GM12872 (cell line): ENCODE measurements at regions not wholly inside any gene's neighbourhood (a gene's known extent, or its start where the extent isn't known, plus 50 kb on each side); places are given as distances from the start of the nearest gene placed in this dataset.

ENCODE experiments used
- TF ChIP-seq, protein P1 (sequence below): IDR thresholded peaks from 3 replicates; pipeline ENCODE4 v1.5.1; 2011; ENCODE audit warnings: low read depth, mild to moderate bottlenecking, low read length, moderate library complexity; ENCODE audit not compliant: insufficient read depth

DNA sequence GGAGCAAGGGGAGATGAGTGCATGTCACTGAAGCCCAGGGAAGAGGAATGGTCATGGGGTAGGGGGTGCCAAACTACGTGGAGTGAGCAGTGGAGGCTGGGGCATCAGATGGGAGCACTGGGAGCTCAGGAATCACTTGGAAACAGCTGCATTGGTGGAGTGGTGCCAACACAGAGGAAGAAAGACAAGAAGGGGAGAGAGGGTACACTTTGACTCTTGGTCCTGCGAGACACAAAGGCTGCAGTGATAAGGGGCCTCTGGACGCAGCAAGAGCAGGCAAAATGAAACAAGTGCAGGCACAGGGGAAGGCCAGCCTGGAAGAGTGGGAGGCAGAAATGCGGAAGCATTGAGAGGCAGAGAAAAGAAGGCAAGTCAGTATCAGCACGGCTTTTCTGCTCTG is 134.7 kb upstream of the SMIM21 start:
- TF ChIP-seq, protein P1, sequence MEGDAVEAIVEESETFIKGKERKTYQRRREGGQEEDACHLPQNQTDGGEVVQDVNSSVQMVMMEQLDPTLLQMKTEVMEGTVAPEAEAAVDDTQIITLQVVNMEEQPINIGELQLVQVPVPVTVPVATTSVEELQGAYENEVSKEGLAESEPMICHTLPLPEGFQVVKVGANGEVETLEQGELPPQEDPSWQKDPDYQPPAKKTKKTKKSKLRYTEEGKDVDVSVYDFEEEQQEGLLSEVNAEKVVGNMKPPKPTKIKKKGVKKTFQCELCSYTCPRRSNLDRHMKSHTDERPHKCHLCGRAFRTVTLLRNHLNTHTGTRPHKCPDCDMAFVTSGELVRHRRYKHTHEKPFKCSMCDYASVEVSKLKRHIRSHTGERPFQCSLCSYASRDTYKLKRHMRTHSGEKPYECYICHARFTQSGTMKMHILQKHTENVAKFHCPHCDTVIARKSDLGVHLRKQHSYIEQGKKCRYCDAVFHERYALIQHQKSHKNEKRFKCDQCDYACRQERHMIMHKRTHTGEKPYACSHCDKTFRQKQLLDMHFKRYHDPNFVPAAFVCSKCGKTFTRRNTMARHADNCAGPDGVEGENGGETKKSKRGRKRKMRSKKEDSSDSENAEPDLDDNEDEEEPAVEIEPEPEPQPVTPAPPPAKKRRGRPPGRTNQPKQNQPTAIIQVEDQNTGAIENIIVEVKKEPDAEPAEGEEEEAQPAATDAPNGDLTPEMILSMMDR = no peak

DNA sequence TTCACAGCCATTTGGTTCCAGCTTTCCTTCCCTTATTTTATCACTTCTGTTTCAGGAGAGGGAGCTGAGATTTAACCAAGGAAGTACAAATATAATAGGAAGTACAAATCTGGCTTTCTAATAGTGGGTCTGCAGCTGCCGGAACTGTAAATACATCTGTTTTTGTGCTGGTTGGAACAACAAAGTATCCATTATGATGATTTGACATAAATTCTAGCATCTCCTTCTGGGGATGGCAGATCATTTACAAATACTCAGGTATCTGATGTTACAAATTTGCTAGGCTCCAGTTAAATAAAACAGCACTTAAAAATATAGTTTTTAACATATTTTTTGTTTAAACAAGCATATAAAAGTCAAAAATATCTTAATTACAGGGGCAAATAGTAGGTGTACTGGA is 131.3 kb upstream of the SMIM21 start:
- TF ChIP-seq, protein P1 = no peak

DNA sequence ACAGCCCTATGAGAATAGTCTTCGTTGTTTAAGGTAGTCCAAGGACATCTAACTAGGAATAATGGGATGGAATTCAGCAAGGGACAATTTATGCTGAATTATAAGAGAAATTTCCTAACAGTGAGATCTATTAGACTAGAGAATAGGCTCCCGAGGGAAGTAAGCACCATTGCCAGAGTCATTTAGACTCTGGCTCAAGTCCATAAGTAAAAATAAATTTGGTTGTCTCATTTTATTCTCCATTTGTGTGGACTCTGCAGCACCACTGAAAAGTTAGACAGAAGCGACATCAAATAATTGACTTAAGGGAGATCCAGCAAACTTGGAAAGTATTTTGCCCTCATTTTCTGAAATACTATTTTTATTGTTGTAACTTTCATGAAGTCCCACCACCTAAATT is 129.3 kb upstream of the SMIM21 start:
- TF ChIP-seq, protein P1 = no peak

DNA sequence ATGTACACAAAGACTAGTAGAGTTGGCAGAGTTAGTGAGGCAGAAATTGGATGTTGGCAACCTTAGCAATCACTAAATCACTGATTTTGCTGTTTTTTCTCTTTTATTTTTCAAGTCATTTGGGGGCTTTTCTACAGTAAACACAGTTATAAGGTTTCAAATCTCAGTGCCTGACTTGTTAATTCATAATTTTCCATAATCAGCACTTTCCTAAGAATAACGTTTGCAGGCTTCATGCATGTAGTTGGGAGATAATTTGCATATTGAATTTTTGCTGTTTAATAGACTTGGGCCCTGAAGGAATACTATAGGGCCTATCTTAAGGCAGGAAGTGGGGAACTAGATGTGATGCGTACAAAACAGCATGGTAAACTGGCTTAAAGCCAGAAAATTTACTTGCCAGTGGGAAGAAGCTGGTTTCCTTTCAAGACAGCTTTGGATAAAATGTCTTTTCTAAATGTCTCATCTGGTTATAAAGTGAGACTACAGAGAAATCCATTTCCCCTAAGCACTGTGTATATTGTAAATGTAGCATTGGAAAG is 127.2 kb upstream of the SMIM21 start:
- TF ChIP-seq, protein P1 = no peak

DNA sequence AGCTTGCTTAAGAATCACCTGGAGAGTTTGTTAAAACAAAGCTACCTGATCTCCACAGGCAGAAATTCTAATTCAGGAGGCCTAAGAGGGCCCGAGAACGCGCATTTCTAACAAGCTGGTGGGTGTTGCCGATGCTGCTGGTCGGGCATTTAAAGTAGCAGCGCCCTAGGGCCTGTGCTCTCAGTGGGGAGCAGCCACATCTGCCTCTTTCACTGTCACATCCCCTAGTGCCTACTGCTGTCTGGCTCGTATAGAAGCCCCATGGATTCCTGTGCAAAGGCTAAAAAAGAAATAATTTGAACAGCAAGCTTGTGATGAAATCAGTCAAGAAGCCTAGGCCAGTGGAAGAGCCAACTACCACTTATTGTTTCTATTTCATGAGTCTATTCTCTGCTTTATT is 126.7 kb upstream of the SMIM21 start:
- TF ChIP-seq, protein P1 = no peak

DNA sequence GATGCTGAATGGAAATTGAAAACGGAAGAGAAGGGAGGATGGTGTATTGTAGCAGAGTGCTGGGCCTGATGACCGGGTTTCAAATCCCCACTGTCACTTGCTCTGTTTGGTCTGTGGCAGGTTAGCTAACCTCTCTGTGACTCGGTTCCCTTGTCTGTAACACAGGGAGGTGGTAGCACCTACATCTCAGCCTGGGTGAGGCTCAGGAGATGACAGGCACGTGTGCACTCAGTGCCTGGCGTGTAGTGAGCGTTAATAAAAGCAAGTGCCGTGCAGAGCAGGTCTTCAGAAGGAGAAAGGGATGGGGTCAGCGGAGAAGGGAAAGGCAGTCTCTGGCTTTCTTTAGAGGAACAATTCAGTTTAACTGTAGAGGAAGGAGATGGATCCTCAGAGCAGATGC is 125.5 kb upstream of the SMIM21 start:
- TF ChIP-seq, protein P1 = no peak

DNA sequence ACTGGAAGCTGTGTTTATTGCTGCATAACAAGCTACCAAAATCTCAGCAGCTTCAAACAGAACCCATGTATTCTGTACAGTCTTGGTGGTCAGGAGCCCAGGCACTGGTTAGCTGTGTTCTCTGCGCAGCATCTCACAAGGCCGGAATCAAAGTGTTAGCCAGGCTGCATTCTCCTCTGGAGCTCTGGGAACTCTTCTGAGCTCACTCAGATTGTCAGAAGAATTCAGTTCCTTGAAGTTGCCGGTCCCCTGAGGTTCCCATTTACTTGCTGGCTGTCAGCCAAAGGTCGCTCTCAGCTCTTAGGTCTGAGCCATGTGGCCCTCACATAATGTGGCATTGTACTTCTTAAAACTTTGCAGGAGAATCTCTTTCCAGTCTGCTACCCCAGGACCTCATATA is 123.6 kb upstream of the SMIM21 start:
- TF ChIP-seq, protein P1 = no peak

DNA sequence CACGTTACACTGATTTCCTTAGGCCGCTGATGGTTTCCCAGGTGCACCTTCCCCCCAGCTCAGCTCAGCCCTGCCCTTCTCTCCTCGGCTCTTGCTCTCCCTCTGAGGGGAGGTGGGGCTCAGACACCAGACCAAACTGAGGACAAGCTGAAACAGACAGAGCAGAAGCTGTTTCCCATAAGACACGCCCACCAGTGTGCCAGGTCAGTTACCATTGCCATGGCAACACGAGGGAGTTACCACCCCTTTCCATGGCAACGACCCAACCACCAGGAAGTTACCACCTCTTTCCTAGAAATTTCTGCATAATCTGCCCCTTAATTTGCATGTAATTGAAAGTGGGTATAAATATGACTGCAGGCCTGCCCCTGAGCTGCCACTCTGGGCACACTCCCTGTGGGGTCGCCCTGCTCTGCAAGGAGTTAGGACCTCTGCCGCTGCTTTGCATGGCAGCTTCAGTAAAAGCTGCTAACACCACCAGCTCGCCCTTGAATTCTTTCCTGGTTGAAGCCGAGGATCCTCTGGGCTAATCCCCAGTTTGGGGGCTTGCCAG is 120.9 kb upstream of the SMIM21 start:
- TF ChIP-seq, protein P1 = no peak
